ENCODE measurements at regions not wholly inside any gene's neighbourhood (a gene's known extent, or its start where the extent isn't known, plus 50 kb on each side); places are given as distances from the start of the nearest gene placed in this dataset.

DNA sequence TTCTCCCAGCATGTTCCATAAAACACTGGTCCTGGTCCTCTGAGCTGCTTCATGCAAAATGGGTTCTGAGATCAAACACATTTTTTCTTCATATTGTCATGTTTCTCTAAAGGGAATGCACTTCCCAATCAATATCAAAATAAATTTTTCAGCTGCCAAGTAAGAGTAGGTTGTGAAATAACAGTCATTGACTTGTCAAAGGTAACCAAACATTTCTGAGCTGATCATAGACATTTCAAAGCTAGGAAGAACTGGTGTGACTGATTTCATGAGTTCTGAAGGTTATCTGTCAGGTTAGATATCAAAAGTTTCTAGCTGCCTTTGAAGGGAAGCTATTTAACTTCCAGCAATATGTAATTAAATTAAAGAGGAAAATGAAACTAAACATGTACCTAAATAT lies 770.9 kb downstream of the TBL1XR1 start:
- TF ChIP-seq, protein P1, sequence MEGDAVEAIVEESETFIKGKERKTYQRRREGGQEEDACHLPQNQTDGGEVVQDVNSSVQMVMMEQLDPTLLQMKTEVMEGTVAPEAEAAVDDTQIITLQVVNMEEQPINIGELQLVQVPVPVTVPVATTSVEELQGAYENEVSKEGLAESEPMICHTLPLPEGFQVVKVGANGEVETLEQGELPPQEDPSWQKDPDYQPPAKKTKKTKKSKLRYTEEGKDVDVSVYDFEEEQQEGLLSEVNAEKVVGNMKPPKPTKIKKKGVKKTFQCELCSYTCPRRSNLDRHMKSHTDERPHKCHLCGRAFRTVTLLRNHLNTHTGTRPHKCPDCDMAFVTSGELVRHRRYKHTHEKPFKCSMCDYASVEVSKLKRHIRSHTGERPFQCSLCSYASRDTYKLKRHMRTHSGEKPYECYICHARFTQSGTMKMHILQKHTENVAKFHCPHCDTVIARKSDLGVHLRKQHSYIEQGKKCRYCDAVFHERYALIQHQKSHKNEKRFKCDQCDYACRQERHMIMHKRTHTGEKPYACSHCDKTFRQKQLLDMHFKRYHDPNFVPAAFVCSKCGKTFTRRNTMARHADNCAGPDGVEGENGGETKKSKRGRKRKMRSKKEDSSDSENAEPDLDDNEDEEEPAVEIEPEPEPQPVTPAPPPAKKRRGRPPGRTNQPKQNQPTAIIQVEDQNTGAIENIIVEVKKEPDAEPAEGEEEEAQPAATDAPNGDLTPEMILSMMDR (IDR thresholded peaks at IDR 0.05; ENCODE audit: partially characterized antibody, unreplicated experiment) = no peak
- Mint-ChIP-seq H3K27ac (ENCODE audit: unreplicated experiment) (no peak overlapping the region), H3K9me3 (ENCODE audit: unreplicated experiment) (peaks cover 1% of the 10 kb centered on the region), H3K36me3 (ENCODE audit: unreplicated experiment) (no peaks in the 10 kb centered on the region), H3K4me3 (ENCODE audit: unreplicated experiment) (no peak overlapping the region), H3K4me1 (ENCODE audit: low read depth, unreplicated experiment) (peaks cover 7% of the 10 kb centered on the region), H3K27me3 (ENCODE audit: unreplicated experiment) (no peaks in the 10 kb centered on the region)
- DNase-seq = no peak

DNA sequence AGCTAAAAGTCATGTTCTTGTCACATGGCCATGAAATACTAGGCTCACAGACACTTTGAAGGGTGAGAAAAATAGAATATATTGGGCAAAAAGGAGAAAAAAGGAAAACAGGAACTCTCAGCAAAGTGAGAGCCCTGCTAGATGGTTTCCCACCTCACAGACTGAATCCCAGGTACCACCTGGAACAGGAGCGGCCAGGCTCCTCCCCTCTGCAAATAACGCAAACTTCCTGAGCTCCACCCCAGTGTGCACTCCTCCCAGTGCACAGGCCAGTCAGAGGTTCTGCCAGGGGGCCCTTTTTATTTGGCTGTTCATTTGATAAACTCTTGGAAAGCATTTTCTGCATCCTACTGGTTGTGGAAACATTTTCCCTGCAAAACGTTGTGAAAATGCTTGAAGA lies 780.4 kb downstream of the TBL1XR1 start:
- Mint-ChIP-seq H3K4me1 (ENCODE audit: low read depth, unreplicated experiment) (no peaks in the 10 kb centered on the region), H3K9me3 (ENCODE audit: unreplicated experiment) (no peaks in the 10 kb centered on the region), H3K4me3 (ENCODE audit: unreplicated experiment) (no peak overlapping the region), H3K27ac (ENCODE audit: unreplicated experiment) (no peak overlapping the region), H3K36me3 (ENCODE audit: unreplicated experiment) (no peaks in the 10 kb centered on the region), H3K27me3 (ENCODE audit: unreplicated experiment) (no peaks in the 10 kb centered on the region)
- no peak for DNase-seq
- TF ChIP-seq, protein P1 (IDR thresholded peaks at IDR 0.05; ENCODE audit: partially characterized antibody, unreplicated experiment) = no peak

DNA sequence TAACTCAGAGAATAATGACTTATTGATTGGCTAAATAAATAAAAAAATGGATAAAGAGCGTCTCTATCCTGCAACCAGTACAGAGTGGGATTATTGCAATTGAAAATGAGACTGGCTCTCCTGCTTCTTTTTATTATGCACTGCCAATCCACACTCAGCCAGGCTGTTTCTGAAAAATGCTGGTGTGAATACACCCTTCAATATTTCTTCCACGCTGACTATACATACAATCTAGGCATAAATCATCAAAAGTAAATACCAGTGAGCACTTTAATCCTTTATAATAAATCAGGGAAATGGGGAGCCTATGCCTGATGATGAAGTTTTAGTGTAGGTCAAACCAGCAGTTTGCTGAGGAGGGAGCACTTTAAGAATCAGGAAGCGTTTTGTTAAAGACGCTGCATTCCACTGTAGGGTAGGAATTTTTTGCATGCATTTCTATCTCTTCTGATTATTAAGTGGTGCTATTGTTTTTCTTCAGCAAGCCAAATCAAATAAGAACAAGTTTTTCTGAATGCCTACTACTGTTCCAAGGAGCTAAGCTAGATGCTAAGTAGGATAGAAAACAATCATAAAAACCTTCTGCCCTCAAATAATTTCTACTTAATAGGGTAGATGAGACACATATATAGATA lies 781.5 kb downstream of the TBL1XR1 start:
- no peaks in the 10 kb centered on the region for H3K4me1 Mint-ChIP-seq (ENCODE audit: low read depth, unreplicated experiment)
- no peaks in the 10 kb centered on the region for H3K27me3 Mint-ChIP-seq (ENCODE audit: unreplicated experiment)
- TF ChIP-seq, protein P1 (IDR thresholded peaks at IDR 0.05; ENCODE audit: partially characterized antibody, unreplicated experiment) = no peak
- no peak for DNase-seq
- no peak overlapping the region for H3K27ac Mint-ChIP-seq (ENCODE audit: unreplicated experiment)
- H3K36me3 Mint-ChIP-seq (ENCODE audit: unreplicated experiment) = no peaks in the 10 kb centered on the region
- H3K9me3 Mint-ChIP-seq (ENCODE audit: unreplicated experiment) = no peaks in the 10 kb centered on the region
- H3K4me3 Mint-ChIP-seq (ENCODE audit: unreplicated experiment) = no peak overlapping the region

DNA sequence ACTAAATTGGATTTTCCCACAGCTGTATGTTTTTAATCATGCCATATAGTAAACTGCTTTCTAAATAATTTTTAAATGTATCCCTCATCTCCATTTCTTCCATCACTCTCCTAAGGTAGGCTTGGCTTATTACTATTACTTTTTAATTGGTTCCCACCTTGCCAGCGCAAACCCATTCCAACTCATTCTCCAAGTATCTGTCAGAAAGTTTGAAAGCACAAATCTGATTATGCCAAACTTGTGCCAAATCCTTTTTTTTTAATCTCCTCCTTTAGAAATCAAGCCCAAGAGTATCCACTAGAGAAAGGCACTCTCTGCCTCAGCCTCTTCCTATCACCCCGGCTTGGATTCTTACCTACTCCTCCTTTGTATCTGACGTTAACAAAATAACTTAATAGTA lies 784.5 kb downstream of the TBL1XR1 start:
- TF ChIP-seq, protein P1 (IDR thresholded peaks at IDR 0.05; ENCODE audit: partially characterized antibody, unreplicated experiment) = no peak
- Mint-ChIP-seq H3K36me3 (ENCODE audit: unreplicated experiment) (no peaks in the 10 kb centered on the region), H3K4me3 (ENCODE audit: unreplicated experiment) (no peak overlapping the region), H3K4me1 (ENCODE audit: low read depth, unreplicated experiment) (no peaks in the 10 kb centered on the region), H3K27ac (ENCODE audit: unreplicated experiment) (no peak overlapping the region), H3K27me3 (ENCODE audit: unreplicated experiment) (no peaks in the 10 kb centered on the region), H3K9me3 (ENCODE audit: unreplicated experiment) (no peaks in the 10 kb centered on the region)
- no peak for DNase-seq

DNA sequence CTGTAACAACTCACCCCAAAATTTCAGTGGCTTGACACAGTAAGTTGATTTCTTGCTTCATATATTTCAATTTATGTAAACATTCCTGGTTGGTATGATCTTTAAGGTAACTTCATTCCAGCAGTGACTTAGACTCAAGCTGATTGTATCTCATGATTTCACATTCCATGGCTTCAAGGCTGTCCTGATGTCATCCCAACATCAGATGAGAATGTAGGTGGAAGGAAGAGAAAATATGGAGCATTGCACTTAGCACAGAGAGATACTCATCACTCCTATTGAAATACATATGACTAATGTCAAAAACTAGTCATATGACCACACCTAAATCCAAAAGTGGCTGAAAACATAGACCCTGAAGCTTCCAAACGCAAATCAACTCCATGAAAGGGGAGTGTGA lies 793.8 kb downstream of the TBL1XR1 start:
- no peak for DNase-seq
- Mint-ChIP-seq H3K9me3 (ENCODE audit: unreplicated experiment) (no peaks in the 10 kb centered on the region), H3K36me3 (ENCODE audit: unreplicated experiment) (no peaks in the 10 kb centered on the region), H3K4me3 (ENCODE audit: unreplicated experiment) (no peak overlapping the region), H3K27ac (ENCODE audit: unreplicated experiment) (no peak overlapping the region), H3K4me1 (ENCODE audit: low read depth, unreplicated experiment) (no peaks in the 10 kb centered on the region), H3K27me3 (ENCODE audit: unreplicated experiment) (no peaks in the 10 kb centered on the region)
- TF ChIP-seq, protein P1 (IDR thresholded peaks at IDR 0.05; ENCODE audit: partially characterized antibody, unreplicated experiment) = no peak

Data from glutamatergic neuron (in vitro differentiated cells).